GM10266 (cell line): ENCODE measurements at regions not wholly inside any gene's neighbourhood (a gene's known extent, or its start where the extent isn't known, plus 50 kb on each side); places are given as distances from the start of the nearest gene placed in this dataset.

Experiments
- DNase-seq: peaks from one replicate; pipeline ENCODE4 v3.0.0; 2012; ENCODE audit errors: extremely low spot score
- CTCF ChIP-seq: IDR thresholded peaks from 2 replicates; pipeline ENCODE4 v1.5.1; 2012; ENCODE audit warnings: mild to moderate bottlenecking, low read depth; ENCODE audit not compliant: control insufficient read depth, insufficient read depth; ENCODE audit errors: missing control alignments

GRCh38 chrX:39614680-39614998, 483.1 kb downstream of the BCOR start:
- no peak for TF ChIP-seq CTCF
- no peak for DNase-seq

GRCh38 chrX:39616098-39616729, 481.5 kb downstream of the BCOR start:
- no peak for TF ChIP-seq CTCF
- peak; percentile 9 for DNase-seq

GRCh38 chrX:39616731-39617130, 481.0 kb downstream of the BCOR start:
- no peak for TF ChIP-seq CTCF
- DNase-seq: no peak

- TF ChIP-seq CTCF: no peak
- DNase-seq: no peak
Measured at GRCh38 chrX:39618178-39618577, 479.6 kb downstream of the BCOR start.

- no peak for DNase-seq
- TF ChIP-seq CTCF: no peak
Measured at GRCh38 chrX:39619182-39620009, 478.4 kb downstream of the BCOR start.

GRCh38 chrX:39624166-39624565, 473.6 kb downstream of the BCOR start:
- DNase-seq: no peak
- TF ChIP-seq CTCF: no peak

GRCh38 chrX:39625810-39626209, 471.9 kb downstream of the BCOR start:
- TF ChIP-seq CTCF: no peak
- DNase-seq: no peak
